ENCODE measurements at regions not wholly inside any gene's neighbourhood (a gene's known extent, or its start where the extent isn't known, plus 50 kb on each side); places are given as distances from the start of the nearest gene placed in this dataset.

DNA sequence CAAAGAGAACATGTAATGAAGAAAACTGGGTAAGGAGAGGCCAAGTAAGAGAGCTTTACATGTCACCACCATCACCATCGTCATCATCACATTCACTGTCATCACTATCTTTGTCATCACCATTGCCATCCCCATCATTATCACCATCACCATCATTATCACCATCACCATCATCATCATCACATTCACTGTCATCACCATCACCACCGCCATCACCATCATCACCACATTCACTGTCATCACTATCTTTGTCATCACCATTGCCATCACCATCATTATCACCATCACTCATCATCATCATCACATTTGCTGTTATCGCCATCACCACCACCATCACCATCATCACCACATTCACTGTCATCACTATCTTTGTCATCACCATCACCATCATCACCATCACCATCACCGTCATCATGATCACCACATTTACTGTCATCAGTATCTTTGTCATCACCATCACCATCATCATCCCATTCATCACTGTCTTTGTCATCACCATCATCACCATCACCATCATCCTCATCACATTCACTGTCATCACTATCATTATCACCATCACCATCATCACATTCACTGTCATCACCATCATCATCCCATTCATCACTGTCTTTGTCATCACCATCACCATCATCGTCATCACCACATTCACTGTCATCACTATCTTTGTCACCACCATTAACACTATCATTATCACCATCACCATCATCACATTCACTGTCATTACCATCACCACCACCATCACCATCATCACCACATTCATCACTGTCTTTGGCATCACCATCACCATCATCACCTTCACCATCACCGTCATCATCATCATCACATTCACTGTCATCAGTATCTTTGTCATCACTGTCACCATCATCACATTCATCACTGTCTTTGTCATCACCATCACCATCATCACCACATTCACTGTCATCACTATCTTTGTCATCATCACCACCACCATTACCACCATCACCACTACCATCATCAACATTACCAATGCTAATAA, 172.3 kb downstream of the ERMARD start:
- Histone ChIP-seq H3K27me3 (no peaks in the 10 kb centered on the region), H3K4me1 (peaks cover 0 to 11% (median 3%) of the 10 kb centered on the region in 4 donors), H3K4me3 (no peak overlapping the region), H3K36me3 (no peaks in the 10 kb centered on the region), H3K9me3 (no peaks in the 10 kb centered on the region), H3K27ac (no peak overlapping the region)
- no peak for ATAC-seq (ENCODE audit: low FRiP score in 2 of 2)
- WGBS, 2 donors: 85 to 86% methylated on average over 6 of the region's 6 CpGs
- DNase-seq: no peak
- TF ChIP-seq EP300 (IDR thresholded peaks at IDR 0.05): no peak

GRCh38 chr6:169921853-169922824, 170.7 kb downstream of the ERMARD start:
- Histone ChIP-seq H3K9me3 (no peaks in the 10 kb centered on the region), H3K27ac (no peak overlapping the region), H3K4me3 (no peak overlapping the region), H3K27me3 (no peaks in the 10 kb centered on the region), H3K36me3 (no peaks in the 10 kb centered on the region), H3K4me1 (peaks cover 0 to 11% (median 3%) of the 10 kb centered on the region in 4 donors)
- TF ChIP-seq POLR2AphosphoS5 (IDR thresholded peaks at IDR 0.05) (no peak), POLR2A (IDR thresholded peaks at IDR 0.05) (no peak), EP300 (IDR thresholded peaks at IDR 0.05) (no peak)
- TF ChIP-seq, protein P1, sequence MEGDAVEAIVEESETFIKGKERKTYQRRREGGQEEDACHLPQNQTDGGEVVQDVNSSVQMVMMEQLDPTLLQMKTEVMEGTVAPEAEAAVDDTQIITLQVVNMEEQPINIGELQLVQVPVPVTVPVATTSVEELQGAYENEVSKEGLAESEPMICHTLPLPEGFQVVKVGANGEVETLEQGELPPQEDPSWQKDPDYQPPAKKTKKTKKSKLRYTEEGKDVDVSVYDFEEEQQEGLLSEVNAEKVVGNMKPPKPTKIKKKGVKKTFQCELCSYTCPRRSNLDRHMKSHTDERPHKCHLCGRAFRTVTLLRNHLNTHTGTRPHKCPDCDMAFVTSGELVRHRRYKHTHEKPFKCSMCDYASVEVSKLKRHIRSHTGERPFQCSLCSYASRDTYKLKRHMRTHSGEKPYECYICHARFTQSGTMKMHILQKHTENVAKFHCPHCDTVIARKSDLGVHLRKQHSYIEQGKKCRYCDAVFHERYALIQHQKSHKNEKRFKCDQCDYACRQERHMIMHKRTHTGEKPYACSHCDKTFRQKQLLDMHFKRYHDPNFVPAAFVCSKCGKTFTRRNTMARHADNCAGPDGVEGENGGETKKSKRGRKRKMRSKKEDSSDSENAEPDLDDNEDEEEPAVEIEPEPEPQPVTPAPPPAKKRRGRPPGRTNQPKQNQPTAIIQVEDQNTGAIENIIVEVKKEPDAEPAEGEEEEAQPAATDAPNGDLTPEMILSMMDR (IDR thresholded peaks at IDR 0.05): no peak
- 56 to 59% methylated on average over 15 to 33 of the region's 34 CpGs for WGBS, 2 donors
- DNase-seq (peak in 1 of 2 donors; percentile 72), ATAC-seq (ENCODE audit: low FRiP score in 2 of 2) (peak in 1 of 2 donors; percentile 27)

GRCh38 chr6:169921217-169921616, 169.8 kb downstream of the ERMARD start:
- Histone ChIP-seq H3K4me3 (no peak overlapping the region), H3K9me3 (no peaks in the 10 kb centered on the region), H3K4me1 (peaks cover 0 to 11% (median 3%) of the 10 kb centered on the region in 4 donors), H3K27ac (no peak overlapping the region), H3K36me3 (no peaks in the 10 kb centered on the region), H3K27me3 (no peaks in the 10 kb centered on the region)
- WGBS, 2 donors: 83 to 88% methylated on average over 20 of the region's 20 CpGs
- no peak for ATAC-seq (ENCODE audit: low FRiP score in 2 of 2)
- peak in 1 of 2 donors; percentile 65 for DNase-seq
- TF ChIP-seq POLR2AphosphoS5 (IDR thresholded peaks at IDR 0.05): no peak

DNA sequence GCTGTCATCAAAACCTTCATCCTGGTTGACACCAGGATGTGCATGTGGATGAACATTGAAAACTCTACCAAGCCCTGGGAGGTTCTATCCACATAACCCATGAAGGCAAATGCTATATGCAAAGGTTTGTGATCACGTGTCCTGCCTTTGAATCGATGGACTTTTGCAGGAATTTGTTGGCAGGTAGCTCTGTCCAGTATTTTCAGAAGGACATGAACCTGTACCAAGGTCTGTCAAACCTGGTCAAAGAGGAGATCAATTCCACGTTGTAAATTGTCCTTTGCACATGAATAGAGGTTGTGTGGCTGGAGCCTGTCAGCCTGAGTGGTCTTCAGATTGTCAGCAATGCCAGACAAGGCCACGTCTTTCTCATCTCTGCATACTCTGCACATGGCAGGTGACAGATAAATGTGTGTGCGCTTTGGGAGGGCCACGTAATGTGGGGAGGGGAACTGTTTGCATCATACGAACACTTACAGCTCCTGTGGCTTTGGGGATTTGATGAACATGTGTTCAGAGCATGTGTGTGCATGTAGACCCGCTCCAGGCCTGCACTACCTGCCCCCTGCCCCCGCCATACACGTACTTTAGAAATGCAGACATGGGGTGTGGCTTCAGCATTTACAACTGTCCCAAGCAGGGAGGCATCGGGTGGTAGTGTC, 169.1 kb downstream of the ERMARD start:
- H3K27me3 ChIP-seq: no peaks in the 10 kb centered on the region
- no peak overlapping the region for H3K4me3 ChIP-seq
- ATAC-seq (ENCODE audit: low FRiP score in 2 of 2) (no peak), DNase-seq (no peak)
- H3K9me3 ChIP-seq: no peaks in the 10 kb centered on the region
- WGBS, 2 donors: 81 to 83% methylated on average over 8 to 11 of the region's 11 CpGs
- TF ChIP-seq POLR2AphosphoS5 (IDR thresholded peaks at IDR 0.05) (no peak), POLR2A (IDR thresholded peaks at IDR 0.05) (no peak), EP300 (IDR thresholded peaks at IDR 0.05) (no peak)
- TF ChIP-seq, protein P1 (IDR thresholded peaks at IDR 0.05): no peak
- peaks cover 0 to 11% (median 3%) of the 10 kb centered on the region in 4 donors for H3K4me1 ChIP-seq
- no peaks in the 10 kb centered on the region for H3K36me3 ChIP-seq
- H3K27ac ChIP-seq: no peak overlapping the region

- H3K27ac ChIP-seq: no peak overlapping the region
- no peaks in the 10 kb centered on the region for H3K36me3 ChIP-seq
- WGBS, 2 donors: 87 to 93% methylated on average over 26 of the region's 26 CpGs
- H3K27me3 ChIP-seq: no peaks in the 10 kb centered on the region
- no peak overlapping the region for H3K4me3 ChIP-seq
- H3K4me1 ChIP-seq: peaks cover 0 to 11% (median 3%) of the 10 kb centered on the region in 4 donors
- DNase-seq: no peak
- H3K9me3 ChIP-seq: no peaks in the 10 kb centered on the region
- peak in 1 of 2 donors; percentile 20 for ATAC-seq (ENCODE audit: low FRiP score in 2 of 2)
- TF ChIP-seq POLR2A (IDR thresholded peaks at IDR 0.05) (no peak), POLR2AphosphoS5 (IDR thresholded peaks at IDR 0.05) (no peak), EP300 (IDR thresholded peaks at IDR 0.05) (no peak)
- TF ChIP-seq, protein P1 (IDR thresholded peaks at IDR 0.05): no peak
These were observed 167.6 kb downstream of the ERMARD start for GRCh38 chr6:169918954-169919549.

Measured in upper lobe of left lung (tissue), 6 donors.